NT2/D1 (cell line): ENCODE measurements at regions not wholly inside any gene's neighbourhood (a gene's known extent, or its start where the extent isn't known, plus 50 kb on each side); places are given as distances from the start of the nearest gene placed in this dataset.

Experiments
- YY1 ChIP-seq: IDR thresholded peaks from 2 replicates; pipeline ENCODE4 v1.6.1; 2011; ENCODE audit not compliant: insufficient read length, insufficient read depth
- ZNF274 ChIP-seq: IDR thresholded peaks from 2 replicates; pipeline ENCODE4 v1.6.1; 2011; ENCODE audit warnings: mild to moderate bottlenecking, low read depth, low read length

- TF ChIP-seq ZNF274 (no peak), YY1 (no peak)
Measured at GRCh38 chr10:113264333-113265131, 288.3 kb upstream of the HABP2 start.
